B cell (primary cell): ENCODE measurements at regions not wholly inside any gene's neighbourhood (a gene's known extent, or its start where the extent isn't known, plus 50 kb on each side); places are given as distances from the start of the nearest gene placed in this dataset.

Experiments used
- CTCF ChIP-seq: fragments of 200-600 bp; IDR thresholded peaks from one replicate; pipeline ENCODE4 v1.8.0; 2022; ENCODE audit warnings: antibody characterized with exemption, mild to moderate bottlenecking
- EZH2 ChIP-seq: IDR thresholded peaks from 2 replicates; pipeline ENCODE4 v1.6.1; 2012; ENCODE audit warnings: borderline replicate concordance, low read depth, mild to moderate bottlenecking, moderate library complexity, low read length; ENCODE audit not compliant: insufficient read depth, poor library complexity, severe bottlenecking

- TF ChIP-seq CTCF (no peak), EZH2 (no peak)
Observed at GRCh38 chr13:73355134-73355533, 296.3 kb downstream of the KLF5 start.
